ENCODE measurements at regions not wholly inside any gene's neighbourhood (a gene's known extent, or its start where the extent isn't known, plus 50 kb on each side); places are given as distances from the start of the nearest gene placed in this dataset.

- Histone ChIP-seq H3K27ac (no peak overlapping the region), H3K27me3 (peaks cover 10% of the 10 kb centered on the region), H3K36me3 (replicated peaks in 1 of 2) (no peaks in the 10 kb centered on the region), H3K9me3 (replicated peaks in 1 of 3) (no peaks in the 10 kb centered on the region), H3K4me3 (no peak overlapping the region), H3K4me1 (replicated peaks in 1 of 2) (no peaks in the 10 kb centered on the region)
- TF ChIP-seq POLR2A (IDR thresholded peaks at IDR 0.05) = no peak
- TF ChIP-seq CTCF (IDR thresholded peaks at IDR 0.05) = no peak
- intact Hi-C loops (cut with DNase I) = no loop called here
- no peak for DNase-seq
Observed at GRCh38 chrX:95841863-95842262, 842.8 kb upstream of the DIAPH2 start.

- intact Hi-C loops (cut with DNase I) = no loop called here
- Histone ChIP-seq H3K4me3 (no peak overlapping the region), H3K9me3 (replicated peaks in 1 of 3) (no peaks in the 10 kb centered on the region), H3K36me3 (replicated peaks in 1 of 2) (no peaks in the 10 kb centered on the region), H3K27ac (no peak overlapping the region), H3K27me3 (peaks cover 20% of the 10 kb centered on the region), H3K4me1 (replicated peaks in 1 of 2) (no peaks in the 10 kb centered on the region)
- 47 to 75% (median 68%) methylated on average over 1 of the region's 1 CpG for WGBS, 4 donors
- DNase-seq = no peak
- no peak for TF ChIP-seq CTCF (IDR thresholded peaks at IDR 0.05)
- no peak for TF ChIP-seq POLR2A (IDR thresholded peaks at IDR 0.05)
Observed at GRCh38 chrX:95860127-95860526, 824.5 kb upstream of the DIAPH2 start.

GRCh38 chrX:95875661-95876060, 809.0 kb upstream of the DIAPH2 start:
- no peak for DNase-seq
- Histone ChIP-seq H3K4me3 (no peak overlapping the region), H3K27ac (no peak overlapping the region), H3K9me3 (replicated peaks in 1 of 3) (no peaks in the 10 kb centered on the region), H3K4me1 (replicated peaks in 1 of 2) (no peaks in the 10 kb centered on the region), H3K27me3 (no peaks in the 10 kb centered on the region), H3K36me3 (replicated peaks in 1 of 2) (no peaks in the 10 kb centered on the region)
- no peak for TF ChIP-seq POLR2A (IDR thresholded peaks at IDR 0.05)
- TF ChIP-seq CTCF (IDR thresholded peaks at IDR 0.05) = no peak
- intact Hi-C loops (cut with DNase I) = no loop called here
- 80 to 90% (median 85%) methylated on average over 1 of the region's 1 CpG for WGBS, 4 donors

GRCh38 chrX:95878874-95879273, 805.8 kb upstream of the DIAPH2 start:
- no peaks in the 10 kb centered on the region for H3K4me1 ChIP-seq (replicated peaks in 1 of 2)
- no peaks in the 10 kb centered on the region for H3K36me3 ChIP-seq (replicated peaks in 1 of 2)
- intact Hi-C loops (cut with DNase I) = no loop called here
- H3K4me3 ChIP-seq = no peak overlapping the region
- no peaks in the 10 kb centered on the region for H3K9me3 ChIP-seq (replicated peaks in 1 of 3)
- DNase-seq = no peak
- 50 to 62% (median 58%) methylated on average over 4 of the region's 4 CpGs for WGBS, 4 donors
- H3K27me3 ChIP-seq = no peaks in the 10 kb centered on the region
- TF ChIP-seq POLR2A (IDR thresholded peaks at IDR 0.05) = no peak
- TF ChIP-seq CTCF (IDR thresholded peaks at IDR 0.05) = no peak
- H3K27ac ChIP-seq = no peak overlapping the region

Data from adrenal gland (tissue), 9 donors.